SK-N-MC (cell line): ENCODE measurements at regions not wholly inside any gene's neighbourhood (a gene's known extent, or its start where the extent isn't known, plus 50 kb on each side); places are given as distances from the start of the nearest gene placed in this dataset.

Experiments
- EZH2 ChIP-seq: fragments of 200-600 bp; sonication (generic); IDR thresholded peaks from one replicate; pipeline ENCODE4 v1.6.1; 2017; ENCODE audit warnings: antibody characterized with exemption
- POLR2AphosphoS5 ChIP-seq: IDR thresholded peaks from 2 replicates; pipeline ENCODE4 v1.6.1; 2012; ENCODE audit warnings: mild to moderate bottlenecking, low read depth, low read length, borderline replicate concordance

DNA sequence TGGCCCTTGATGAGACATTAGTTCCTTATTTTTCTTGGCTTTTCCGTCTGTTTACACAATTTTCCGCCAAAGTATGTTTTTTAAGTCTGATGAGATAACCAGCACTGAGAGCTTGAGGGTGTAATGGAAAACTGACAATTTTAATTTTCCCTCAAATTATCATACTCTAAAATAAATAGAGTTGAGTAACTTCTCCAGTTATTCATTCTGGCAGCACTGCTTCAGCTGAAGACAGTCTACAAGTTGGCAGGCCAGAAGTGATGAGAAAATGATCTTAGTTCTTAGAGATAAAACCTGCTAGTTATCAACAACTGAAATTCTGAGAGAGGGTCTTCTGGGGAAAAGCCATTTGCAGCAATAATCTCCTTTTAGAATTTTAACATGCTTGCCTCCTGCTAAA, 241.6 kb upstream of the TET2 start:
- TF ChIP-seq EZH2 (no peak), POLR2AphosphoS5 (no peak)
